Effector memory CD4-positive, alpha-beta T cell (primary cell): ENCODE measurements at regions not wholly inside any gene's neighbourhood (a gene's known extent, or its start where the extent isn't known, plus 50 kb on each side); places are given as distances from the start of the nearest gene placed in this dataset.
"Not testable (repeated sequence)": the region's sequence is repeated elsewhere in the genome, so short reads cannot be mapped to it uniquely, and the experiment has no call there.

ENCODE experiments used
- DNase-seq, 3 donors: peaks; one replicate each; pipeline ENCODE4 v3.0.0-alpha.2; 2020
- H3K27ac ChIP-seq: 2 replicates; pipeline ENCODE4 v1.7.0; 2013; ENCODE audit warnings: mild to moderate bottlenecking, low read length, moderate library complexity; ENCODE audit not compliant: insufficient read depth, poor library complexity, severe bottlenecking
- H3K27me3 ChIP-seq: replicated peaks from 2 replicates; pipeline ENCODE4 v1.7.0; 2013; ENCODE audit warnings: mild to moderate bottlenecking, low read length; ENCODE audit not compliant: insufficient read depth, control insufficient read depth, poor library complexity, severe bottlenecking
- H3K36me3 ChIP-seq: 2 replicates; pipeline ENCODE4 v1.7.0; 2013; ENCODE audit warnings: mild to moderate bottlenecking, low read length, moderate library complexity; ENCODE audit not compliant: control insufficient read depth, insufficient read depth
- H3K4me1 ChIP-seq: 2 replicates; pipeline ENCODE4 v1.7.0; 2013; ENCODE audit warnings: low read length, mild to moderate bottlenecking; ENCODE audit not compliant: control insufficient read depth, insufficient read depth, poor library complexity, severe bottlenecking
- H3K4me3 ChIP-seq: 2 replicates; pipeline ENCODE4 v1.7.0; 2013; ENCODE audit warnings: low read length, low read depth, mild to moderate bottlenecking; ENCODE audit not compliant: insufficient read depth, poor library complexity, severe bottlenecking
- H3K9me3 ChIP-seq: 2 replicates; pipeline ENCODE4 v1.7.0; 2013; ENCODE audit warnings: mild to moderate bottlenecking, low read length, moderate library complexity; ENCODE audit not compliant: control insufficient read depth

- Histone ChIP-seq H3K4me3 (no peak overlapping the region), H3K27me3 (no peaks in the 10 kb centered on the region), H3K36me3 (no peaks in the 10 kb centered on the region), H3K4me1 (no peaks in the 10 kb centered on the region), H3K27ac (no peak overlapping the region), H3K9me3 (no peaks in the 10 kb centered on the region)
- no peak for DNase-seq
Measured at GRCh38 chr5:56306433-56307150, 73.5 kb upstream of the ANKRD55 start.

- Histone ChIP-seq H3K27ac (no peak overlapping the region), H3K4me3 (no peak overlapping the region), H3K36me3 (no peaks in the 10 kb centered on the region), H3K4me1 (no peaks in the 10 kb centered on the region), H3K9me3 (no peaks in the 10 kb centered on the region), H3K27me3 (no peaks in the 10 kb centered on the region)
- DNase-seq, result no peak
Measured at GRCh38 chr5:56305001-56305950, 72.1 kb upstream of the ANKRD55 start.

GRCh38 chr5:56303511-56303910, 70.4 kb upstream of the ANKRD55 start:
- Histone ChIP-seq H3K4me1 (no peaks in the 10 kb centered on the region), H3K36me3 (no peaks in the 10 kb centered on the region), H3K27me3 (no peaks in the 10 kb centered on the region), H3K9me3 (no peaks in the 10 kb centered on the region), H3K4me3 (no peak overlapping the region), H3K27ac (no peak overlapping the region)
- no peak for DNase-seq

- Histone ChIP-seq H3K36me3 (no peaks in the 10 kb centered on the region), H3K9me3 (no peaks in the 10 kb centered on the region), H3K27ac (no peak overlapping the region), H3K4me1 (no peaks in the 10 kb centered on the region), H3K4me3 (no peak overlapping the region), H3K27me3 (no peaks in the 10 kb centered on the region)
- no peak for DNase-seq
Measured at GRCh38 chr5:56302027-56302426, 68.9 kb upstream of the ANKRD55 start.

GRCh38 chr5:56301069-56301468, 67.9 kb upstream of the ANKRD55 start:
- Histone ChIP-seq H3K36me3 (no peaks in the 10 kb centered on the region), H3K4me1 (no peaks in the 10 kb centered on the region), H3K4me3 (no peak overlapping the region), H3K9me3 (no peaks in the 10 kb centered on the region), H3K27ac (no peak overlapping the region), H3K27me3 (no peaks in the 10 kb centered on the region)
- DNase-seq, result no peak

GRCh38 chr5:56299212-56299611, 66.1 kb upstream of the ANKRD55 start:
- H3K36me3 ChIP-seq, result no peaks in the 10 kb centered on the region
- H3K27me3 ChIP-seq, result no peaks in the 10 kb centered on the region
- no peak overlapping the region for H3K27ac ChIP-seq
- no peak overlapping the region for H3K4me3 ChIP-seq
- no peaks in the 10 kb centered on the region for H3K4me1 ChIP-seq
- DNase-seq, result no peak
- H3K9me3 ChIP-seq, result no peaks in the 10 kb centered on the region

- Histone ChIP-seq H3K36me3 (no peaks in the 10 kb centered on the region), H3K4me1 (no peaks in the 10 kb centered on the region), H3K27me3 (no peaks in the 10 kb centered on the region), H3K4me3 (no peak overlapping the region), H3K27ac (no peak overlapping the region), H3K9me3 (no peaks in the 10 kb centered on the region)
- no peak for DNase-seq
Measured at GRCh38 chr5:56298336-56299090, 65.4 kb upstream of the ANKRD55 start.

DNA sequence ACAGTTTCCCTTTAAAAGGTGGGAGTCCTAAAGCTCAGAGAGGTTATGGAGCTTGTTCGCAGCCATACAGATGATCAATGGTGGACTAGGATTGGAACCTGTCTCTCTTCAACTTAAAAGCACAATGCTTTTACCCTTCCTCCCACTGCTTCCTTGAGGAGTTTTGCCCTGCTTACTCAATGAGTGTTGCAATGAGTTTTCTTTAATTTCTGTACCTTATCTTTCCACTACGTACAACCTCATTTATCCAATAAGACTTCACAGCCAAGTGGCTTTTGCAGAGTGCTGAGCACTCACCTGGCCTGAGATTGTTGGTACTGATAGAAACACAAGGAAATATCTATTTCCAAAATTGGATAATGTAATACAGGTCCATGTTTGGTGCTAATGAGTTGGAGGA, 64.7 kb upstream of the ANKRD55 start:
- Histone ChIP-seq H3K4me3 (no peak overlapping the region), H3K27ac (no peak overlapping the region), H3K9me3 (no peaks in the 10 kb centered on the region), H3K36me3 (no peaks in the 10 kb centered on the region), H3K4me1 (no peaks in the 10 kb centered on the region), H3K27me3 (no peaks in the 10 kb centered on the region)
- DNase-seq, result no peak

GRCh38 chr5:56295311-56295710, 62.2 kb upstream of the ANKRD55 start:
- H3K36me3 ChIP-seq, H3K4me1 ChIP-seq, H3K4me3 ChIP-seq, H3K27me3 ChIP-seq, DNase-seq, H3K9me3 ChIP-seq, H3K27ac ChIP-seq: not testable (repeated sequence)
